ENCODE measurements at regions not wholly inside any gene's neighbourhood (a gene's known extent, or its start where the extent isn't known, plus 50 kb on each side); places are given as distances from the start of the nearest gene placed in this dataset.
"Not testable (repeated sequence)": the region's sequence is repeated elsewhere in the genome, so short reads cannot be mapped to it uniquely, and the experiment has no call there.

DNA sequence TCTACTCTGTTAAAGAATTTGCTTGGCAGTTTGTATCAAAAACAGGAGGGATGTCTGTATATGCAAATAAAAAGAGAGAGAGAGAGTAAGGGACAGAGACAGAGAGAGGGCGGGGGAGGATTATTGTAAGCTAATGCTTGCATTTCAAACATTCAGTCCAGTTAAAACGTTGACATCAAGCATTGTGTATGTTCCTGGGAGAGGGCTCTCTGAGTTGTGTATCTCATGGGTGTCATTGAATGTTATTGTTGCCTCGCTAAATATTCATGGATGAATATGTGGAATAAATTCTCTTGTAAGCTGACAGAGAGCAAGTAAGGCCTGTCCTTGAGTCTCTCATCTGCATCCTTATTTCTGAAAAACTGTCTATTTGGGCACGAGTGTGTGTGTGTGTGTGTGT lies 78.8 kb upstream of the VRK1 start:
- Histone ChIP-seq H3K4me3 (ENCODE audit: low read depth, low read length) (no peak overlapping the region), H3K36me3 (ENCODE audit: control insufficient read depth, insufficient read depth, low read length) (no peaks in the 10 kb centered on the region), H3K27me3 (ENCODE audit: control insufficient read depth, insufficient read depth, low read length) (no peaks in the 10 kb centered on the region)
- TF ChIP-seq CTCF (IDR thresholded peaks at IDR 0.05; ENCODE audit: insufficient read depth, low read depth, low read length), result no peak
- no peak for DNase-seq (ENCODE audit: low read depth)
- CTCF ChIA-PET, result no interaction called here
- POLR2A ChIA-PET, result no interaction called here

DNA sequence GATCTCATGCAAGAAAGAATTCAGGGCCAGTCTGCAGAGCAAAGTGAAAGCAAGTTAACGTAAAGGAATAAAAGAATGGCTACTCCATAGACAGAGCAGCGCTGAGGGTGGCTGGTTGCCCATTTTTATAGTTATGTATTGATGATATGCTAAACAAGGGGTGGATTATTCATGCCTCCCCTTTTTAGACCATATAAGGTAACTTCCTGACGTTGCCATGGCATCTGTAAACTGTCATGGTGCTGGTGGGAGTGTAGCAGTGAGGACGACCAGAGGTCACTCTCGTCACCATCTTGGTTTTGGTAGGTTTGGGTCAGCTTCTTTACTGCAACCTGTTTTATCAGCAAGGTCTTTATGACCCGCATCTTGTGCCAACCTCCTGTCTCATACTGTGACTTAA lies 76.5 kb upstream of the VRK1 start:
- H3K4me3 ChIP-seq (ENCODE audit: low read depth, low read length); DNase-seq (ENCODE audit: low read depth); H3K36me3 ChIP-seq (ENCODE audit: control insufficient read depth, insufficient read depth, low read length); H3K27me3 ChIP-seq (ENCODE audit: control insufficient read depth, insufficient read depth, low read length); POLR2A ChIA-PET; CTCF ChIA-PET: not testable (repeated sequence)

- no peak for TF ChIP-seq CTCF (IDR thresholded peaks at IDR 0.05; ENCODE audit: insufficient read depth, low read depth, low read length)
- Histone ChIP-seq H3K27me3 (ENCODE audit: control insufficient read depth, insufficient read depth, low read length) (no peaks in the 10 kb centered on the region), H3K4me3 (ENCODE audit: low read depth, low read length) (no peak overlapping the region), H3K36me3 (ENCODE audit: control insufficient read depth, insufficient read depth, low read length) (no peaks in the 10 kb centered on the region)
- CTCF ChIA-PET, result no interaction called here
- POLR2A ChIA-PET, result no interaction called here
- no peak for DNase-seq (ENCODE audit: low read depth)
Measured at GRCh38 chr14:96722736-96723135, 74.4 kb upstream of the VRK1 start.

DNA sequence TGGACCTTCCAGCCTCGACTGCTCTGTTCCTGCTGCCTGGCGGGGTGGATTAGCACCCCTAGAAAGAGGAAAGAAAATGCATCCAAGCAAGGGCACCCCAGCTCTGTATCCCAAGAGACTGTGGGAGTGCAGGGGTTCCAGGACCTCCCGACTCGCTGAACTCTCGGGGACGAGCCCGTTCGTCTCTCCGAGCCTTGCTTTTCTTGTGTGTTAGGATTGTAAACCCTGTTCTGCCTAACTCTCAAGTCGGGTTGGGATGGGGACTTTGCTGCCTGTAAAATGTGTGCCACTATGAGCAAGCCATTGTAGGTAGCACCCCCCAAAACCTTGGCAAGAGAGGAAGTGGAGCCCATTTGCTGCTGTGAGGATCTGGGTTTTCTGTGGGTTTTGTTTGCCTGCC lies 73.2 kb upstream of the VRK1 start:
- TF ChIP-seq CTCF (IDR thresholded peaks at IDR 0.05; ENCODE audit: insufficient read depth, low read depth, low read length), result no peak
- DNase-seq (ENCODE audit: low read depth), result no peak
- Histone ChIP-seq H3K27me3 (ENCODE audit: control insufficient read depth, insufficient read depth, low read length) (no peaks in the 10 kb centered on the region), H3K4me3 (ENCODE audit: low read depth, low read length) (no peak overlapping the region), H3K36me3 (ENCODE audit: control insufficient read depth, insufficient read depth, low read length) (no peaks in the 10 kb centered on the region)
- ChIA-PET CTCF (interaction anchor here (1.0 kb wide), 1 partner anchor 10 kb away, joined by 3 read pairs; no protein-coding TSS in a partner anchor), POLR2A (no interaction called here)

GRCh38 chr14:96725232-96725631 lies 72.0 kb upstream of the VRK1 start:
- no peak for TF ChIP-seq CTCF (IDR thresholded peaks at IDR 0.05; ENCODE audit: insufficient read depth, low read depth, low read length)
- H3K27me3 ChIP-seq (ENCODE audit: control insufficient read depth, insufficient read depth, low read length), result no peaks in the 10 kb centered on the region
- DNase-seq (ENCODE audit: low read depth), result no peak
- H3K36me3 ChIP-seq (ENCODE audit: control insufficient read depth, insufficient read depth, low read length), result no peaks in the 10 kb centered on the region
- ChIA-PET POLR2A (no interaction called here), CTCF (interaction anchor here (0.5 kb wide), 1 partner anchor 167 kb away, joined by 3 read pairs; no protein-coding TSS in a partner anchor)
- no peak overlapping the region for H3K4me3 ChIP-seq (ENCODE audit: low read depth, low read length)

GRCh38 chr14:96727073-96727472 lies 70.1 kb upstream of the VRK1 start:
- ChIA-PET CTCF (no interaction called here), POLR2A (no interaction called here)
- H3K4me3 ChIP-seq (ENCODE audit: low read depth, low read length), result no peak overlapping the region
- no peak for TF ChIP-seq CTCF (IDR thresholded peaks at IDR 0.05; ENCODE audit: insufficient read depth, low read depth, low read length)
- no peak for DNase-seq (ENCODE audit: low read depth)
- no peaks in the 10 kb centered on the region for H3K36me3 ChIP-seq (ENCODE audit: control insufficient read depth, insufficient read depth, low read length)
- H3K27me3 ChIP-seq (ENCODE audit: control insufficient read depth, insufficient read depth, low read length), result no peaks in the 10 kb centered on the region

Data from BJ (cell line).